ENCODE measurements at regions not wholly inside any gene's neighbourhood (a gene's known extent, or its start where the extent isn't known, plus 50 kb on each side); places are given as distances from the start of the nearest gene placed in this dataset.
A peak's percentile ranks its signal among the peaks of the same experiment; 100 is the strongest.
"Not testable (repeated sequence)": the region's sequence is repeated elsewhere in the genome, so short reads cannot be mapped to it uniquely, and the experiment has no call there.

DNA sequence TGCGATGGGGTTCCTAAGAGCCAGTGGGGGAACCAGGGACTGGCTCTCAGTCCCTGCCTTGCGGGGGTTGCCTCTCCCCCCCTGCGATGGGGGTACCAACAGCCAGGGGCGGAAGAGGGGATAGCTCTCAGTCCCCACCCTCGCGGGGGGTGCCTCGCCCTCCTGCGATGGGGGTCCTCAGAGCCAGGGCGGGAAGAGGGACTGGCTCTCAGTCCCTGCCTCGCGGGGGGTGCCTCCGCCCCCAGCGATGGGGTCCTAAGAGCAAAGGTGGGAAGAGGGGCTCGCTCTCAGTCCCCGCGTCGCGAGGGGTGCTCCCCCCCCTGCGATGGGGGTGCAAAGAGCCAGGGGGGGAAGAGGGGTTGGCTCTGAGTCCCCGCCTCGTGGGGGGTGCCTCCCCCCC, 162.0 kb downstream of the ATP6V0E2 start:
- ATAC-seq; intact Hi-C loops (cut with DNase I); DNase-seq: not testable (repeated sequence)

DNA sequence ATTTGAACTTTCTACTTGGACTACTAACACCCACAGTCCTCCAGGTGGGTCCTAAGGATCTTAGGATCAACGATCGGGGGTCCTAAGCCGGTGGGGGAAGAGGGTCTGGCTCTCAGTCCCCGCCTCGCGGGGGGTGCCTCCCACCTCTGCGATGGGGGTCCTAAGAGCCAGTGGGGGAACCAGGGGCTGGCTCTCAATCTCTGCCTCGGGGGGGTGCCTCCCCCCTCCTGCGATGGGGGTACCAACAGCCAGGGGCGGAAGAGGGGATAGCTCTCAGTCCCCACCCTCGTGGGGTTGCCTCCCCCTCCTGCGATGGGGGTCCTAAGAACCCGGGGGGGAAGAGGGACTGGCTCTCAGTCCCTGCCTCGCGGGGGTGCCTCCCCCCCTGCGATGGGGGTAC, 165.3 kb downstream of the ATP6V0E2 start:
- ATAC-seq; DNase-seq; intact Hi-C loops (cut with DNase I): not testable (repeated sequence)

DNA sequence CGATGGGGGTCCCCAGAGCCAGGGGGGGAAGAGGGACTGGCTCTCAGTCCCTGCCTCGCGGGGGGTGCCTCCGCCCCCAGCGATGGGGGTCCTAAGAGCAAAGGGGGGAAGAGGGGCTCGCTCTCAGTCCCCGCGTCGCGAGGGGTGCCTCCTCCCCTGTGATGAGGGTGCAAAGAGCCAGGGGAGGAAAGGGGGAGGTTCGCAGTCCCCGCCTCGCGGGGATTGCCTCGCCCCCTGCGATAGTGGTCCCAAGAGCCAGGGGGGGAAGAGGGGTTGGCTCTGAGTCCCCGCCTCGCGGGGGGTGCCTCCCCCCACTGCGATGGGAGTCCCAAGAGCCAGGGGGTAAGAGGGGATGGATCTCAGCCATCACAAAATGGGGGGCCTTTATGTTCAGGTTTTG, 168.5 kb downstream of the ATP6V0E2 start:
- intact Hi-C loops (cut with DNase I), result loop anchor here in 1 of 2 donors (10.0 kb wide), 1 partner anchor 157 kb away; no protein-coding TSS in a partner anchor
- not testable (repeated sequence) for ATAC-seq, DNase-seq

DNA sequence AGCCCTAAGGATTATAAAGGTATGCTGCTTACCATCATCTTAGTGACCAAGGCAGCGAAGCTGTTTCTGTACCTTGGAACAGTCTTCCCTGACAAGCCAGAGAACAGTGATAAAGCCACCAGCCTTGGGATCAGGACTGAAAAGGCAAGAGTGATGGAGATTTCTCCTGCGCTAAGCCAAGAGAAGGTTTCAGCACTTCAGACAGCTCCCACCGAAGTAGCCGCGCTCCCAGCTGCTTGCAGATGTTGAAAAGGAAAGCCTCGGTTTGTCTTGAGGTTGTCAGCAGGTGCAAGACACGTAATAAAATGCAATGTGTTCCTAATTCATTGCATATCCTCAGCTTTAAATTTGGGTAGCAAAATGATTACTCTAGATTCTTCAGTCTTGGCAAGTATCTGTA, 171.0 kb downstream of the ATP6V0E2 start:
- DNase-seq, ATAC-seq: not testable (repeated sequence)
- intact Hi-C loops (cut with DNase I), result loop anchor here in 1 of 2 donors (10.0 kb wide), 1 partner anchor 160 kb away; no protein-coding TSS in a partner anchor

DNA sequence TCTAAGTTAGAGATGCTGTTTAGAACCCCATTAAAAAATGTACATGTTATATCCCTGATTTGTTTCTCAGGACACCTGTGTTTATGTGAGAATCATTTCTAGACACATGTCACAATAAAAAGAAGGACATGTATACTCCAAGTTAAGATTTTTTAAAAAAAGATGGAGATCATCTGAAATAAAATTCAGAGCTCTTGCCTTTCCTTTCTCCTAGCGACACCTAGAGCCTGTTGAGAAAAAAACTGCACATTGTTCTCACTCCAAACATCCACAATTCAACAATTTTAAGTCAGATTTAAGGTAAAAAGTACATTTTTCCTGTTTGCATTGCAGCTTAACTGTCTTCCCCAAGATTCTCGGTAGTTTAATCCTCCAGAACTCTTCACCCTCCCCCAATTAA, 171.8 kb downstream of the ATP6V0E2 start:
- intact Hi-C loops (cut with DNase I), result loop anchor here in 1 of 2 donors (10.0 kb wide), 1 partner anchor 161 kb away; no protein-coding TSS in a partner anchor
- not testable (repeated sequence) for ATAC-seq, DNase-seq

DNA sequence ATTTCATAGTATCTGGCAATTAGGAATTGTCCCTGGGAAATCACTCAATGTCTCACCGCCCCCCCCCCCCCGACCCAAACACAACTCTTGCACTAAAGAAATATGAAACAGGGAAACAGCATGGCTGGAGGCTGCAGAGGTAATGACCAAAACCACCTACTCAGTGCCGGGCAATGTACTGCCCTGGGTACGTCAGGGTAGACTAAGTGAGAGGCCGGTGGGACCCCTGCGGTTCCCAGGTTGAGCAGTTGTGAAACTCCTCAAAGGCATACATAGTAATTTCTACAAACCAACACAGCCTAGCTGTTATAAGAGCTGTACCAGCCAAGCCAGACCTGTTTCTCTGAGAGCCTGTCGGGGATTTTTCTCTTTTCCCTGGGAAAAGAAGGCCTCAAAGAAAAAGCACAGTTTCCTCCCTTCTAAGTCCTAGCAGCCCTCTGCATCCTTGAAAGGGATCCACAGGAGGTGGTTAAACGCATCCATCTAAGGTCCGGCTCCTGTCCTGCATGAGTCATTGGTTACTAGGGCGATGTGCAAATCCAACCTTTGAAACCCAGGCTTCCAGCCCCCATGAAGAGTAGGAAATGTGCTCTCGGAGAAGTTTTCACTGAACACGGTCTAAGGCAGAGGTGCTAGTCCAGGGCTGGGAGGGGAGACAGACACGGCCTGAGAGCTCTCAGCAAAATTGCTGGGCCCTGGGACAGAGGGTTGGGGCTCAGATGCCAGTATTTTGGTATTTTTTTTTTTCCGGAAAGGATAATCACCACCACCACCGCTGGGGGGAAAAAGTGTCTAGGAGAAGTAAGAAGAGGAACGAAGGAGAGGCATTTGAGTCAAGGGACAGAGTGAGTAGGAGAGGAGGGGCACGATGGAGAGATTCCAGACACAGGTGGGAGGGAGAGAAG, 172.8 kb downstream of the ATP6V0E2 start:
- intact Hi-C loops (cut with DNase I), result loop anchor here in 1 of 2 donors (10.0 kb wide), 1 partner anchor 162 kb away; no protein-coding TSS in a partner anchor
- not testable (repeated sequence) for ATAC-seq, DNase-seq

DNA sequence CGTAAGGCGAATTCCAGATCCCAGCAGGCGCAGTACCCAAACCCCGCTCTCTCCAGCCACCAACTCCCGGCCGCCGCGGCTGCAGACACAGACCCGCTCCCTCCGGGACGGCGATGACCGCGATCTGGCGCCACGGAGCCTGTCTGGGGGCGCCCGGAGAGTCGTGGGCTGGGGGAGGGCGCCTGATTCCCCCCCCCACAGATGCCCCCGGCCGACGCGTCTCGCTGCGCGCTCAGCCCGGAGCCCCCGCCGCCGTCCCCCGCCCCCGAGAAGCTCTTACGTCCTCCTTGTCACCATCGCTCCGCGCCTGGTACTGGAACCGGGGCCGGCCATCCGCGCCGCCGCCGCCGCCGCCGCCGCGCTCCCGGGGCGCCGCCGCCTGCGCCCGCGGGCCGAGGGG, 173.6 kb downstream of the ATP6V0E2 start:
- ATAC-seq, result peak in 1 of 2 donors; percentile 6
- not testable (repeated sequence) for DNase-seq
- intact Hi-C loops (cut with DNase I), result loop anchor here in 1 of 2 donors (10.0 kb wide), 1 partner anchor 163 kb away; no protein-coding TSS in a partner anchor

DNA sequence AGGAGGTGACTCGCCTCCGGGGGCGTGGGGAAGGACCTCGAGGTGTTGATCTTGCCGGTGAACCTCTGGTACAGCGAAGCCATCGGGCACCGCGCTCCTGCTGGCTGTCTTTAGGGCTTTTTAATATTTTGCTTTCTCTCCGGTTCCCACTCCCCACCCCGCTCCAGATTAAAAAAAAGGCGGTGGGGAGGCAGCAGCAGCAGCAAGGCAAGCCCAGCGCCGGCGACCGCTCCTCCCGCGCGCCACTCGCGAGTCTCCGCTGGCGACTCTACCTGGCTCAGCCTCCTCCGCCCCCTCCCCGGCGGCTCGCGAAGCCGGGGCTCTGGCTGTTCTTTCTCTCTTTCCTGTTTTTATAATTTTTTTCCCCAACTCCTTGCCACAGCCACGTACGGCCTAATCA, 174.0 kb downstream of the ATP6V0E2 start:
- DNase-seq, ATAC-seq: not testable (repeated sequence)
- intact Hi-C loops (cut with DNase I), result loop anchor here in 1 of 2 donors (10.0 kb wide), 1 partner anchor 163 kb away; no protein-coding TSS in a partner anchor

DNA sequence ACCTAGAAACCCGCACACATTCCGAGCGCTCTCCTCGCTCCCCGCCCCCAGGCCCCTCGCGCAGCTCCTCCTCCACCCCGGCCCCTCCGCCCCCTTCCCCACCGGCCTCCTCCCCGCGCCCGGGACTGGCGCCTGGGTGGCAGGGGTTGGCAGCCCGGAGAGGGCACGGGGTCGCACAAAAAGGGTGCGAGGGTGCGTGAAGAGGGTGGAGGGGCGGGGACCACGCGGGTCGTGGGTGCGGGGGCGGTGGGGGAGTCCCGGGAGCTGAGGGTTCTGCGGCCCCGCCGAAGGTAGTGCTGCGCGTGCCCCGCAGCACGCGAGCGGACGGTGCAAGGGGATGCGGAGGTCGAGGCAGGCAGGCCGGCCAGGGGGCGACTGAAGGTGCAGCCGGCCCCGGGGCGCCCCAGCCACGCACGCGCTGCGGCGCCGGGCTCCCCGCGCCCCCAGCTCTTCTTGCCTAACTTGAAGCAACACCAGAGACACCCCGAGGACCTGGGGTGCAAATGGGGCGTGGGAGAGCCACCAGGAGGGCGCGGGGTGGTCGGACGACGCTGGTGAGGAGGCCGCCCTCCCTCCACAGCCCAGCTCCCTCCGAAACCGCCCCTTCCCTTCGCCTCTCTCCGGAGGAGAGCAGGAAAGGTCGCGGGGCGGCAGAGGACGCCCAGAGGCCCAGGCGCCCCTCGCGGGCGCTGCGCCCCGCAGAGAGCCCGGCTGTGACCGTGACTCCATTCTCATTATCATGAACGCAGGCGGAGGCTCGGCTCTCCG, 174.7 kb downstream of the ATP6V0E2 start:
- ATAC-seq, result peak; percentile 36 to 64
- DNase-seq, result not testable (repeated sequence)
- intact Hi-C loops (cut with DNase I), result loop anchor here in 1 of 2 donors (10.0 kb wide), 1 partner anchor 164 kb away; no protein-coding TSS in a partner anchor

DNA sequence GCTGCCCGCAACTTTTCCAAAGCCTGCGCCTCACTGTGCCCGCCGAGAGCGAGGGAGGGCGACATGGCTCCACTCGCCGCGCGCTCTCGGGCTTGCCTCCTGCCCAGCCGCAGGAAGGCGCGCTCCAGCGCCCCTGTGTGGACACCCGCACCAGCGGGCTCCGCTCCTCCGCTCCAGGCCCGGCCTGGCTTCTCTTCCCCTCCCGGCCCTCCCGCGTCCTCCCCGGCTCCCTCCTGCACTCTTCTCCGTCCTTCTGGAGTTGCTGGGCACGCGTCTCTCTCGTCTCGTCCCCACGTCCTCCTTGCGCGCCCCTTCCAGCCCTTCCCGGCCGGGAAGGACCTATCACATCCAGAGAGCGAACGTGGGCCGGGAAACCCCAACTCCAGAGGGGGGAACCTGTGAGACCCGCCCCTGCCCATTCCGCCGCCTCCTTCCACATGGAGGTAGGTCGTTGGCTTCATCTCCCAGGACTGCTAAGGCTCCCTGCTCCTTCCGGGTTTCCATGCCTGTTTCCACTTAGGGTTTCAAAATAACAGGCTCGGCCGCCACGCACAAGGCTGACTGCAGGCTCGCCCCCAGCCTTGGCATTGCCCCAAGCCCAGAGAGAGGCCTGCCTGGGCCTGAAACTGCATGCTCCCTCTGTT, 175.4 kb downstream of the ATP6V0E2 start:
- intact Hi-C loops (cut with DNase I), result loop anchor here in 1 of 2 donors (10.0 kb wide), 1 partner anchor 164 kb away; no protein-coding TSS in a partner anchor
- DNase-seq (peak; percentile 57), ATAC-seq (peak; percentile 90 to 93)

DNA sequence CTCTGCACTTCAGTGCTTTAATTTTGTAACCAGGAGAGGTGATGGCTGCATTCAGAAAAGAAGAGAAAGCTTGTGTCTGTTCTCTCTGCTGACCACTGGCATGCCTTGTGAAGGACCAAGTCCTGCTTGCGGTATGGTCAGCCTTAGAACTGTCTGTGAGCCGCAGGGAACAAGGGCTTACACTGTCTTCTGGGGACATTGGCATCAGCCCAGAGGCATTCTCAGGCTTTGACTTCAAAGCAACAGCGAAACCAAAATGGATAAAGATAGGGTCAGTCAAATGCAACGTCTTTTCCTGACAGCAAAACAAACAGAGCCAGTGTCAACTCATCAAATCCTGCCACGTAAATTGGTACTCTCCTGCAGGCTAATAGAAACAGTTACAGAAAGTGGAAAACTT, 179.6 kb downstream of the ATP6V0E2 start:
- DNase-seq; ATAC-seq; intact Hi-C loops (cut with DNase I): not testable (repeated sequence)

DNA sequence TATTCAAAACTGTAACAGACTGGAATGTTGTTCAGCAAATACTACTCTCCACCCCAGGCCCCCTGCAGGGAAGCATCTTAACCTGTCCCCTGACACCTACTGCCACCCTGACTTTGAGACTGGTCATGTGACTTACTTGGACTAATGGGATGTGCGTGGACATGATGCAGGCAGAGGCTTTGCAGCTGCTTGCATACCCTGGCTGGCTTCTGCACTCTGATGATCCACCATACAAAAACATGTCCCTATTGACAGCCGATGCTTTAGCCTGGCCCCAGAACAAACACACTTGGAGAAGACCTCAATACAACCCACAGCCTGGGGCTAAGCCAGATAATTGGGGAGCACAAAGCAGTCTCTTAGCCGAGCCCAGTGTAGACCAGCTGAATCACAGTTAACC, 180.5 kb downstream of the ATP6V0E2 start:
- ATAC-seq; intact Hi-C loops (cut with DNase I): not testable (repeated sequence)

DNA sequence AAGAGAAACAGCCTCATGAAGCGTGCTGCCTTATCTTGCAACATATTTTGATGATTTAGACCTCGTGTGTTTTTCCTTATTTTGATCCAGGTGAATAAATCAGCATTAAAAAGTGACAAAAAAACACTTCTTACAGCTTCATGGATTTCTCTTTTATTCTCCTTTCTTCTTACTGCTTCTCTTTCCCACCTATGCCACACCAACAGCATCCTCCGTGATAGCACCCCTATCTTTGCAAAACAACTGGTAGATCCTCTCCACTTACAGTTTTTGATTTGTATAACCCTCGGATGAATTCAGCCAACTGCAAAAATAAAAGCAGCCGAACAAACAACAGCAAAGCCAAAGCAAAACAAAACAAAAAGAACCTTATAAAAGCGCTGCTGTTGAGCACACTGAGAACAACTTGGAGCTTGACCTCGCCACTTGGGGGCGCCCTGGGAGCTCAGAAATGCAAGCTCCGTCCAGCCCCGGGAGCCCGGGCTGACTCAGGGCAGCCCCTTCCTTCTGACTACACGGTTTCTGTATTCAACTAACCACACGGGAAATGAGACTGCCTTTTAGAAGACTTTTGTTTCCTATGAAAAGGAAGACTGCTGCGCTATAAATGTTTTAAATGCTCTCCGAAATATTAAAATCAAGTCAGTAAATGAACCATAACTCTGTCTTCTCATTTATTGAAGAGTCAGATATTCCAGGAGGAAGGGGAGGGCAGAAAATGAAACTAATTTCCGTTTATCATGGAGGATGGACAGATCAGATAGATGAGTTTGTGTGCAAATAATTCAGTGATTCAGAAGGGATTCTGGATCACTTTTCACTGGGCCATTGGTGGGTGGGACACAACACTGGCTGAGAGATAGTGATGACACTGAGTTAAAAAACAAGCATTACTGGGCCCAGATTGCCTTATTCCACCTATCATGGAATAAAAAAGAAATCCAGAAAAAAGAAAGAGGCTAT, 186.8 kb downstream of the ATP6V0E2 start:
- DNase-seq (peak; percentile 78), ATAC-seq (peak; percentile 93 to 99)
- intact Hi-C loops (cut with DNase I), result not testable (repeated sequence)

More for the DNA sequence above, 180.5 kb downstream of the ATP6V0E2 start:
- DNase-seq, result not testable (repeated sequence)

DNA sequence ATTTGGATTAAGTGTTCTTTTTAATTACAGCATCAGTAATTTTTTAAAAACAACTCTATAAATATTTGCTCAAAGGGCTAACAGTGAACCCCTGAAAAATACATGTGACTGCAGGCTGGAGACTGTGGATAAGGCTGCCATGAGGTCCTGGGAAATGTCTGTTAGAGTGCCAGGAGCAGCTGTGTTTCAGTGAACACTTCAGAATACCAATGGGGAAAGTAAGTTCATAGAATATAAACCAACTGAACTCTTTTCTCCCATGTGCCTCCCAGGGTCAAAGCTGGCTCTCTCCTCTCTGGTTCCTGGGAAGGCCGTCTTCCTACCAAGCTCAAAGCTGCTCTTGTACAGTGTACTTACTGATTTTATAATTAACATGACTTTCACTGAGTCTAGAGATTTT, 189.4 kb downstream of the ATP6V0E2 start:
- DNase-seq; ATAC-seq; intact Hi-C loops (cut with DNase I): not testable (repeated sequence)

DNA sequence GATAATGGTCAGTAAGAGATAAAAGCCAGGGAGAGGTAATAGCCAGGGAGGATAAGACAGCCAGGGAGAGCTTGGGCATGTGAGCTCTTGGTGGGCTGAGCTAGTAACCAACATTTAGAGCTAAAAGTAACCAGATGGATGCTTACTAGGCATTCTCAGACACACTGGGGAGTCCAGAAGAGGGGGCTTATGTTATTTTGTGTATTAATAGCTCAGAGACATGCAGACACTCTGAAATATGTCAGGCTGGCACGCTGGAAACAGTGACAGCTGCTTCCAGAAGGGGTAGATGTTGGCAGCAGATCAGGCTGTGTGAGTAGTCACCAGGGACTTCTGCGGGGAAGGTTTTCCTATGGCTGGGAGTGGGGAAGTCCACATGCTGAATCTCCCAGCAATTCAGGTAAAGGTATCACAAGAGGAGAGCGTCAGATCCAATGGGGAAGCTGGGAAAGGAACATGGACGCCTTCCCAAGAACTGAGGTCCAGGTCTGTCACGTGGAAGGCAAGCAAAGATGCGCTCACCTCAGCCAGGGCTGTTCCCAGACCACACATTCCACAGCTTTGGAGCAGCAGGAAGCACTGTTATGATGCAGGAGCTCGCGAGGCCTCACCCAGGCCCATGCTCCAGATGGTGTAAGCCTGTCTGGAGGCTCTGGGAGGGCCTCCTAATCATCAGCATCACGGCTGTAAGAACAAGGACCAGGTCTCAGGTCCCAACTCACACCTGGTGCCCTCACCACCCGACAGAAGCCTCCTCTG, 196.0 kb downstream of the ATP6V0E2 start:
- DNase-seq; intact Hi-C loops (cut with DNase I): not testable (repeated sequence)
- peak in 1 of 2 donors; percentile 52 for ATAC-seq

DNA sequence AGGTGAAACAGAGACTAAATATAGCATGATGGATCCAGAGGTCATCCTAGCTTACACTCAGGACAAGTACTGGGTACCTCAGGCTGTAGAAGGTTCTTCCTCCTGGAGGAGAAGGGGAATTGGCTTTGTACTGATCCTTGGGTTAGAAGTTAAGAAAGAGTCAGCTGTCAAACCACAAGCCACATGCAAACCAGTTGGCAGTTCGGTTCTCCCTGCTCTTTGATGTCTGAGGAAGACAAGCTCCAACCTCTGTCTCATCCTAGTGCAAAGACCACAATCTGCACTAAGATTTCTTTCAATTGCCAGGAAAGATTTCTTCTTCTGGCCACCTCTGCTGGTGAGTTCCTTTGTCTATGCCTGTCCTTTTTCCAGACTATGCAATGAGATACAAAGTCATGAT, 203.8 kb downstream of the ATP6V0E2 start:
- intact Hi-C loops (cut with DNase I); DNase-seq; ATAC-seq: not testable (repeated sequence)

DNA sequence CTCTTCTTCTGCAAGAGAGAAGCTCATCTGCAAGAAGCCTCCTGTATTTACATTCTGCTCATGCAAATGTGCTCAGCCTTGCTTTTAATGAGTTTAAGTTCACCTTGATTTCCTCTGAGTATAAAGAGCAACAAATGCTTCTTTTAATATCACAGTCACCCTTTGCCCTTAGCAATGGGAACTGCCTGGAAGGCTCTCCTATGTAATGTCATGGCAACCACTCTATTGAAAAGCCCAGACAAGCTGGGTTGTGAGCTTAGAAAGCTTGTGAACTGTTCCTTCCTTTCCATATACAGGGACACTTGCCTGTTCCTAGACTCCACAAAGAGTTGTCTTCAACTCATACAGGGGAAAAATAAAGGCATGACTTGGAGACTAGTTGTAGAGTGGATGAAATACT, 208.1 kb downstream of the ATP6V0E2 start:
- DNase-seq; ATAC-seq; intact Hi-C loops (cut with DNase I): not testable (repeated sequence)
